GM19035 (cell line): ENCODE measurements at regions not wholly inside any gene's neighbourhood (a gene's known extent, or its start where the extent isn't known, plus 50 kb on each side); places are given as distances from the start of the nearest gene placed in this dataset.
"Not testable (repeated sequence)": the region's sequence is repeated elsewhere in the genome, so short reads cannot be mapped to it uniquely, and the experiment has no call there.

Experiments used
- ATAC-seq: cut with Tn5 transposase; IDR thresholded peaks from one replicate; pipeline ENCODE4 v1.9.1; 2021; ENCODE audit not compliant: unreplicated experiment

DNA sequence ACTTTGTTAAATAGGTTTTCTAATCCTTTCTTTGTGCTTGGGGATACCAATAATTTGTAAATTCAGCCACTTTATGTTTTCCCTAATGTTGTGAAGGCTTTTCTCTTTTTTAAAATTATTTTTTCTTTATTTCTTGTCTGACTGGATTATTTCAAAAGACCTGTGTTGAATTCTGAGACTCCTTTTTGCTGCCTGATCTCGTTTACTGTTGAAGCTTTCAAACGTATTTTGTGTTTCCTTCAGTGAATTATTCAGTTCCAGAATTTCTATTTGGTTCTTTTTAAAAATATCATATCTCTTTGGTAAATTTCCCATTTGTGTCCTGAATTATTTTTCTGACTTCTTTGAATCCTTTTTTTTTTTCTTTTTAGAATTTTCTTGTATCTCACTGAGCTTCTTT is 241.6 kb downstream of the LRIG3 start:
- no peak for ATAC-seq

DNA sequence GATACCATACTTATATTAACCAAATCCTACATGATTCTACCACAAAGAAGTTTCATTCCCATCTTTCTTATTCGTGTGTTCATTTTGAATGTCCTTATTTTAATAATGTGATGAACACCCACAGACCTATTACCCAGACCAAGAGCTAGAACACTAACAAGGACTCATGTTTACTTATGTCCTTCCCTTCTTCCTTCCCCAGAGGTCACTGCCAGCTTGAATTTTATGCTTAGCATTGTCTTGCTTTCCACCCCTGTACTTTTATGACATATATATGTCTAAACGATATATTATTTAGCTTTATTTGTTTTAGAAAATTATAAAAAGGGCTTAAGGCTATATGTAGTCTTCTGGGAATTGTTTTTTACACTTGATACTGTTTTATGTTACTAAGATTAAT is 238.6 kb downstream of the LRIG3 start:
- ATAC-seq = no peak

DNA sequence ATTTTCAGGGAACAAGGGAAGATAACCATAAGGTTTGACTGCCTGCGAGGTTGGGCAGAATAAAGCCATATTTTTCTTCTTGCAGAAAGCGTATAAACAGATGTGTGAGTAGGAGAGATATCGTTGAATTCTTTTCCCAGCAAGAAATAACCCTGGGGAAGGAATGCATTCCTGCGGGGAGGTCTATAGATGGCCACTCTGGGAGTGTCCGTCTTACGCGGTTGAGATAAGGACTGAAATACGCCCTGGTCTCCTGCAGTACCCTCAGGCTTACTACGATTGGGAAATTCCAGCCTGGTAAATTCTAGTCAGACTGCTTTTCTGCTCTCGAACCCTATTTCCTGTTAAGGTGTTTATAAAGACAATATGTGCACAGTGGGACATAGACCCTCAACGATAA is 225.0 kb downstream of the LRIG3 start:
- ATAC-seq = no peak

DNA sequence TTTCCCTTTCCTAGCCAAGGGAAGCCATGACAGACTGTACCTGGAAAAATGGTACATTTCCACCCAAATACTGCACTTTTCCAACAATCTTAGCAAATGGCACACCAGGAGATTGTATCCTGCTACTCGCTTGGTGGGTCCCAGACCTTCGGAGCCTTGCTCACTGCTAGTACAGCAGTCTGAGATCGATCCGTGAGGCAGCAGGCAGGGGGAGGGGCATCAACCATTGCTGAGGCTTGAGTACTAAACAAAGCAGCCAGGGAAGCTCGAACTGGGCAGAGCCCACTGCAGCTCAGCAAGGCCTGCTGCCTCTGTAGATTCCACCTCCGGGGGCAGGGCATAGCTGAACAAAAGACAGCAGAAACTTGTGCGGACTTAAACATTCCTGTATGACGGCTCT is 218.8 kb downstream of the LRIG3 start:
- ATAC-seq = no peak

DNA sequence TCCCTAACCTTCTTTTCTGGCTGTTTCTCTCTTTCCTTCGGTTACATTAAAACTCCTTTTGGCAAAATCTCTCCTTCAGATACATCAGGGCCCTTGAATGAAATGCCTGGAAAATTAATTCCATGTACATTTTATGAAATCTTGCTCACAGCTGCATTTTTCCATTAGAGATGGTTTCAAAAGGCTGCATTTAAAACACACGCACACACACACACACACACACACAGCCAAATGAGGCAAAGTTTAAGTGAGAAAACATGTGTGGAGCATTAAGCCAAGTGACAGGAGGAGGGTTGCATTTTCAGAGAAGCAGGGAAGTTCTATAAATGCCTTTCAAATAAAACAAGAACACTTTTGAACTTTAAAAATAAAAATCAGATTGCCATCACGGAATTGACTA is 216.4 kb downstream of the LRIG3 start:
- ATAC-seq = no peak

DNA sequence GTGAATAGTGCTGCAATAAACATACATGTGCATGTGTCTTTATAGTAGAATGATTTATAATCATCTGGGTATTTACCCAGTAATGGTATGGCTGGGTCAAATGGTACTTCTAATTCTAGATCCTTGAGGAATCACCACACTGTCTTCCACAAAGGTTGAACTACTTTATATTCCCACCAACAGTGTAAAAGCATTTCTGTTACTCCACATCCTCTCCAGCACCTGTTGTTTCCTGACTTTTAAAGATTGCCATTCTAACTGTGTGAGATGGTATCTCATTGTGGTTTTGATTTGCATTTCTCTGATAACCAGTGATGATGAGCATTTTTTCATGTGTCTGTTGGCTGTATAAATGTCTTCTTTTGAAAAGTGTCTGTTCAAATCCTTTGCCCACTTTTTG is 215.5 kb downstream of the LRIG3 start:
- not testable (repeated sequence) for ATAC-seq

DNA sequence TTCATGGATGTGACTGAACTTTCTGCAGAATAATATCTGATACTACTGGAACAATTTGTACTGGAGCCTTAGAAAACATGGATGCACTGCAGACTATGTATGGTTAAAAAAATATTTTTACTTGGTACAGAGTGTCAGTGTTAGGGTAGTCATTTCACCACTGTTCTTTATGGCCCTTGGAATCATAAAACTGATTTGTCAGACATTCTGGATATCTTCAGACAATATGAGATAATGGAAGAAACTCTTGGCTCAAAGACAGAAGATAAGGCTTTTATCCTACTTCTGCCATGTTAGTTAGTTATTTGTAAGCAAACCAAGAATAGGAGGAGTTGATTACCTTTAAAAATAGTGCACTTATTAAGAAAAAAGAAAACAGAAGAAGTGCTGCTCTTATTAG is 209.4 kb downstream of the LRIG3 start:
- no peak for ATAC-seq

DNA sequence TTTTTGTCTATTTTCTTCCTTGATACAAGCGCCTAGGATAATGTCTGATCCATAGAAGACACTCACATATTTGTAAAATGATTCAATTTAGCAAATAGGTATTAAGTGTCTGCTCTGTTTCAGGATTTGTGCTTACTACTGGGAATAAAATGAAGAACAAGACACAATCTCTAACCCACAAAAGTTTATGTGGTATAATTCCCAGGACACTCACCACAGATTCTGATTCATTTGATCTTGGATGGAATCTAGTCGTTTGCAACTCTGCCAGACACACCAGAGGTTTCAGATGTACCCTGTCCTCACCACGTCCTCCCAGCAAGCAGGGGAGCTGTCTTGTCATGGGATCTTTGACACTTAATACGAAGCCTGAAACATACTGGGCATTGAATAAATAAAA is 208.3 kb downstream of the LRIG3 start:
- ATAC-seq = no peak

DNA sequence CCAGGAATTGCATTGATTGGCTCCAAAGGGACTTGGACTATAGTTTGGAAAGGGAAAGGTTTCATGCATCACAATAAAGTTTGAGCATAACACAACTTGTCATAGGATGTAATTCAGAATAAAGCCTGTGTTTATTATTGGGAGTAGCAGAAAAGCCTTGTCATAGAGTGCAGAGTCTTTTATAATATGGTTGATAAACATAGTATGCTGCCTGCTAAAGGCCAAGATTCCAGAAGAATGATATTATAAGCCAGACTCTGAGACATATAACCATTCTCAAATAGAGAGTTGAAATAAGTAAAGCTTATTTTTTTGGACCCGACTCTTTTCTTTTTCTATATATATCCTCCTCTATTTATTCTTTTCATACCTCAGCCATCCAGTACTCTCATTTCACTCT is 207.3 kb downstream of the LRIG3 start:
- no peak for ATAC-seq

DNA sequence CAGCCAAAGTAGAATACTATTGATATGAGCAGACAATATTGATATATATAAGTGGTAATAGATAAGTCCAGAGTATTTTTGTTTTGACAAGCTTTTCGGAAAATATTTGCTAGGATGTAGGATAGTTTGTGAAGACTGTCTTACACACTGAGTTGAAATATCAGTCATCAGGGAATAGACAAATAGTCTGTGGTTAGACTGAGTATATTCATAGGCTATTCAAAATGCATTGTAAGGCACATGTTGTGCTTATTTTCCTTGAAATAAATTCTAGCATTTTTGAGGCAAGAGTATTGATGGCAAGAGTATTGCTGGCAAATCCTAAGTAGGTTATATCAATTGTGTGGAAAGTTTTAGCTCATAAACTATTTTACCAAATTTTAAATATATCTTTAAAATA is 201.1 kb downstream of the LRIG3 start:
- no peak for ATAC-seq

DNA sequence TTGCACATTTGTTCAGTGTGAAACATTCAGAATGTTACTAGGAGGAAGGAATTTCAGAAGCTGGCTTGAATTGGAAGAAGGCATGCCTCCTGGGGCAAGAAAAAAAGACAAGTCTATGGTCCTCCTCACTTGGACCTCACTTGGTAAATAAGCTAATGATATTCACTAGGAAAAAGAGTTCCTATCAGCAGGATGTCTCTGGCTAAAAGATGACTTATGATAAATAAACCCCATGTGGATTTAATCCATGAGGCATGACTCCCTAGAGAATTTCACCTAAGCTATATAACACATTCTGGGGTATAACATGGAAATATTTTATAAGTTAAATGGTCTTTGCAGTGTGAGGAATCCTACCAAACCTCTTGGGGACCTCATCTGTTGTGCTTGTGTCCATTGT is 199.9 kb downstream of the LRIG3 start:
- ATAC-seq = no peak

DNA sequence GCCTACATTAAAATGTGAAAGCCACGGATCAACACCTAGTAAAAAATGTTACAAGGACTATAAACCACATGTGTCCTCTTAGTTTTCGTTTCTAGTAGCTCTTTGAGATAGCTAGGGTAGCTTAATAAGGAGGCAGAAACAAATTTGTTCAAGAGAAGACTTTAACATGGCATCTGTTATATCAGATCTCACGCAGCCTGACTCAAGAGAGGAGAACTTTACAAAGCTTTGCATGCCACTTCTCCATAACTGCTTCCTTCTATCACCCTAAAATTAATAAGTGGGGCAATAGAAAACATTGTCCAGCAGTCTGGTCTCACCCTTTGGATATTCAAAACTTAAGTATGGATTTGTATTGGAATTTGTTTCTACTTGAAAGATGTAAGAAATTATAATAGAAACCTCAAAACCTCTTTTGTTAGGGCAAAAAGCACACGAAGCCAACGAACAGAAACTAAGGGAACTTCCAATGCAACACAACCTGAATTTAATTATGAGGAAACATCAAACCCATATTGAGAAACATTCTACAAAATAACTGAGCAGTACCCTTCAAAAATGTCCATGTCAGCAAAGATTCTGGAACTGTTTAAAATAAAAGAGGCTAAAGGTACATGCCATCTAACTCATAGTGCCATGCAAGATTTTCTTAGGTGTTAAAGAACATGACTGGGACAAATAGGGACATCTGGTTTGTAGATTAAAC is 194.8 kb downstream of the LRIG3 start:
- no peak for ATAC-seq

DNA sequence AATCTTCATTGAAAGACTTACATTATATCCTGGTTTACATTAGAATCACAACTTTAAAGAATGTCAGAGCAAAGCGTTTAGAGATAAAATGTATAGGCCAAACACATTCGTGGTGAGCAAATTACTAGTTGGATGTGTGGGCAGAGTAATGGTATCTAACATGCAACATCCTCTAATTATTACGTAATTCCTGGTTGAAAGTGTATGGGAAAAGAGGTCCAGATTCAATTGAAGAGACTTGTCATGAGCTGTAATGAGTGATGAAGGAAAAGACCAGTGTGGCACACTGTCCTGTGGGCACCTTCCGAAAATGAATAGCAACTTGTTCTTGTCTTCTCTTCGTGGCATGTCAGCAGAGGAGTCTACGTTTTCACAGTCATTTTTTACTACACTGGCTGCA is 192.8 kb downstream of the LRIG3 start:
- no peak for ATAC-seq

DNA sequence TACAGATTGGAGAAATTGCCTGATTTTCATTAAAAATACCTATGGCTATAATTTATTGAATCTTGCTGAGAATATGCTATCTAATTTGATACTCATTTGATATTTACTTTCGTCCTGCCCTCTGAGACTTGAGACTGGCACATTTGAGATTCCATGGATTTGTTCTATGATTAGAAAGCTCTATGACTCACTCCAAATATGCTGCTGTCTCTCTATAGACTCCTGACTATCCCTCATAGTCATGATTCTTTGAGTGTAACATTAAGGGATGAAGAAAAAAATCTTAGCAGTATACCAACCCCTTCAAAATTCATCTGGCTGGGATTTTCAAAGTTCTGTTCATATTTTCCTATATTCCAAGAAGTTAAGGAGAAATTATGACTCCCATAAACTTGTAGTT is 191.9 kb downstream of the LRIG3 start:
- ATAC-seq = no peak

DNA sequence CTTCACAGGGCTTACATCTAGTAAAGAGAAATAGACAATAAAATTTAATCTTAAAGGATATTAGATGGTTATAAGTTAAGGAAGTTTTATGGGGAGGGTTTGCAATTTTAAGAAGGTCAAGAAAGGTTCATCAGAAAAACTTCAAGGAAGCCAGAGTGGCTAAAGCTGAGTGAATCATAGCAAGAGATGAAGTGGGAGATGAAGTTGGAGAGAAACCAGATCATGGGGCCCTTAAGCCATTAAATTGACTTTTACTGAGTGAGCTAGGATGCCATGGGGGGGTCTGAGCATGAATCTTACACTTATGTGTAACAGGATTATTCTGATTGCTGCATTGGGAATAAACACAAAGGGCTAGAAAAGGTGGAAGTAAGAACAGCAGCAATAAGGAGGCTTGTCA is 189.2 kb downstream of the LRIG3 start:
- no peak for ATAC-seq

DNA sequence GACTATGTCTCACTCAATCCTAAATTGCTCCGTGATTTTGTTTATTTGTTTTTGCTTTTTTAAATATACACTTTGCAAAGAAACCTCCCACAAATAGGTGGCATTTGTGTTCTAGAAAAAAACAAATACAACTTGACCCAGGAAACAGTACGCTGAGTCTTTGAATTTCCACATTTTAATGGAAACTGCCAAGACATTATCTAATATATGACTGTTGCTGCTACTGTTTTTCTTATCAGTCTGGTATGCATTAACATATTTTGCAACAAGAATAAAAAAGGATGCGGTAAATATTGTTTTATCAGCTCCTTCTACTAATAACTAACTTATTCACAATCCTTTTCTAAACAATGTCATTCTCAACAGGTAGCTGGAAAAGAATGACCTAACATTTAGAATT is 187.4 kb downstream of the LRIG3 start:
- ATAC-seq = no peak

DNA sequence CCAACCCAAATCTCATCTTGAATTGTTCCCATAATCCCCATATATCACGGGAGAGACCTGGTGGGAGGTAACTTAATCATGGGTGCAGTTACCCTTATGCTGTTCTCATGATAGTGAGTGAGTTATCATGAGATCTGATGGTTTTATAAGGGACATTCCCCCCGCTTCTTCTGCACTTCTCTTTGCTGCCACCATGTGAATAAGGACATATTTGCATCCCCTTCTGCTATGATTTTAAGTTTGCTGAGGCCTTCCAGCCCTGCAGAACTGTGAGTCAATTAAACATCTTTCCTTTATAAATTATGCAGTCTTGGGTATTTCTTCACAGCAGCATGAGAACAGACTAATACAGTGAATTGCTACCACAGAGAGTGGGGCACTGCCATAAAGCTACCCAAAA is 179.1 kb downstream of the LRIG3 start:
- no peak for ATAC-seq

DNA sequence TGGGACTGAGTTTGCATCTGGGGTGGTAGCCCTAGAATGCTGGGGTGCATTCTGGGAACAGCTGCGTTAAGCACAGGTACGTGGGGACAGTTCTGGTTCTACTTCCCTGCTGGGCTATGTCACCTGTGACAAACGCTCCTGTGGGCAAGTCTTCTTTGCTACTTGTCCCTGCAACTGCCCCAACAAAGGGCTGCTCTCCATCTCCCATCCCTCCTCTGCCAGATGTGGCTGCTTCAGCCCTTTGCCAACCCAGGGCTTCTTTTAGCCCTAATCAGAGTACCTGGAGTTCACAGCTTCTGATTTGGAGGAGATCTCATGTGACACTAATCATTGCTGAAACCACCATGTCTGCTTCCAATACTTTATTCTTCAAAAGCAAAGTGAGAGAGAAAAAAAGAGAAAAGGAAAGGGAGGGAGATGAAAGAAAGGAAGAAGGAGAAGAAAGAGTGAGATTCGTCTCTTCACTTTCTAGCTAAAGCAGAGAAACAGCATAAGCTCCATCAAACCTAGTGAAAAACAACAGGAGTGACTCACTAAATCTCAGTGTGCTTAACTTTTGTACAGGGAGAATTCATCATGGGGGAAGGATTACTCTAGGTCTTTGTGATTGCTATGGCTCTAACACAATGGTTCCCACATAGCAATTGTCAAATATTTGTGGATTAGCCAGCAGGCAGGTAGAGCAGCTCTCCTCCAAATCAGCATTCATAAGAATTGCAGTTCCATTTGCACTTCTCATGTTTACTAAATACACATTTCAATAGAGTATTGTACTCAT is 174.8 kb downstream of the LRIG3 start:
- ATAC-seq = no peak

DNA sequence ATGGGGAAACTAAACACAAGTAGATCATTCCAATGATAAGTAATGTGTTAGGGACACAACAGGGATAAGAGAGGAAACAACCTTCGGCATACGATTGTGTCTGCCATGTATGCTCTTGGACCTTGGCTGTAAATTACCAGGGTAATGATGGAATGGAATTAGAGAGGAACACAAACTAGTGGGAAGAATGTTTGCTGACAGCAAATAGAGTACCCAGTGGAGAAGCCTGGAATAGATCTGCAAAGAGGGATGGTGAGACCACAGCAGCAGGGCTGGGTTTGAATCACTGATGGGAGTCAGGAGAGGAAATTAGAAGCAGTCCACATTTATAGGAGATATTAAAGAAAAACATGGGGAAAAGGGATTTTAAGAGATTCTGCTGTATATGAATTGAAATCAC is 172.8 kb downstream of the LRIG3 start:
- no peak for ATAC-seq

DNA sequence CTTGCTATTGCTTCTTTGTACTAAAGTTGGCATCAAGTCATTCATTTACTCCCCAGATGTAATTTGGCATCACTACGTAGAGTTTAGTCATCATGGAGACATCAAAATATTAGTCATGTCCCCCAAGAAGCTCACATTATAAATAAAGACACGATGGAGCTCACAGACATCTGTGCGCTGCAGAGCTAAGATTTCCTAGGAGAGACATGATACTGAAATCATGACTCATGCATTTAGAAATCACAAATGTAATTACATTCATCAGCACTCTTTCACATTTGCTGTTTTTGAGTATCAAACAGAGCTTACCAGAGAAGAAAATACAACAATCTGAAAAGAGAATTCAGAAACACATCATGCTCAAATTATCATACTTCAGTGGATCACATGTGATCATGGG is 169.8 kb downstream of the LRIG3 start:
- ATAC-seq = no peak

DNA sequence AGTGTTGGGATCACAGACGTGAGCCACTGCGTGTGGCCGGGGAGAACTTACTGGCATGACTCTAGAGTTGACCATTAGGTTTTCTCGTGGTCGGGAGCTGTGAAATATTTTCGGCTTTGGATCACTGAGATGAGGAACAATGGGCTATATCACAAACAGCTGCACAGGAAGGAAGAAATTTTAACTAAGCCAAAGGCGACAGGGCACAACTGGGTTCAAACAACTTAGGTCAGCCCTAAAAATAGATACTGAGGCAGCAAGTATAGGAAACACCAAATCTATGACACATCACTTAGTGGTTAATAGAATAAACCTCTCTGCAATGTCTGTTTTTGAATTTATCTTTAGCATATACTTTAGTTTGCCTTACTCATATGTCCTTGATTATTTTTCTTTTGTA is 162.9 kb downstream of the LRIG3 start:
- ATAC-seq = no peak

DNA sequence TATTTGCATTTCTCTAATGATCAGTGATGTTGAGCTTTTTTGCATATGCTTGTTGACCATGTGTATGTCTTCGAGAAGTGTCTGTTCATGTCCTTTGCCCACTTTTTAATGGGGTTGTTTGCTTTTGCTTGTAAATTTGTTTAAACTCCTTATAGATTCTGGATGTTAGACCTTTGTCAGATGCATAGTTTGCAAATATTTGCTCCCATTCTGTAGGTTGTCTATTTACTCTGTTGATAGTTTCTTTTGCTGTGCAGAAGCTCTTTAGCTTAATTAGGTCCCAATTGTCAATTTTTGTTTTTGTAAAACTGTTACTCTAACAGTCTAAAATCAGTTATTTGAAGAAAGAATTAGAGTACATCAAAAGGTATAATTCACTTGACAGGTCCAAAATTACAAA is 160.6 kb downstream of the LRIG3 start:
- ATAC-seq = not testable (repeated sequence)

DNA sequence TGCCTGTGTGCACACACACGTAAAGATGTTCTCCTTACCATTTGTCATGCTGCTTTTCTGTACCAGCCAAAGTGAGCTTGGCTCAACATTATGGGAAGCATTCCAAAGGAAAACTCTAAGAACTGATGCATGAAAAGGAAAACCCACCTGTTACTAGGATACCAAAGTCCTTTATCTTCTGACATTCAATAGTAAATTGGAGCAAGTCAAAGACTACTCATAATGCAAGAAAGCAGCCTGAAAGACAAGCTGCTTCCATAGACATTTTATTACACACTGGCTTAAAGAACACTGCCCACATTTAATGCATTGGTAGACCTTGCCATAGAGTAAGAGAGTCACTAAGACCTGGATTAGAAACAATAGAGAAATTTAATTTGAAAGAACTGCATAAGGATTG is 159.0 kb downstream of the LRIG3 start:
- ATAC-seq = no peak
